GM19043 (cell line): ENCODE measurements at regions not wholly inside any gene's neighbourhood (a gene's known extent, or its start where the extent isn't known, plus 50 kb on each side); places are given as distances from the start of the nearest gene placed in this dataset.
A peak's percentile ranks its signal among the peaks of the same experiment; 100 is the strongest.

ENCODE experiments used
- ATAC-seq: cut with Tn5 transposase; IDR thresholded peaks from one replicate; pipeline ENCODE4 v1.9.1; 2021; ENCODE audit warnings: low read depth; ENCODE audit not compliant: unreplicated experiment

DNA sequence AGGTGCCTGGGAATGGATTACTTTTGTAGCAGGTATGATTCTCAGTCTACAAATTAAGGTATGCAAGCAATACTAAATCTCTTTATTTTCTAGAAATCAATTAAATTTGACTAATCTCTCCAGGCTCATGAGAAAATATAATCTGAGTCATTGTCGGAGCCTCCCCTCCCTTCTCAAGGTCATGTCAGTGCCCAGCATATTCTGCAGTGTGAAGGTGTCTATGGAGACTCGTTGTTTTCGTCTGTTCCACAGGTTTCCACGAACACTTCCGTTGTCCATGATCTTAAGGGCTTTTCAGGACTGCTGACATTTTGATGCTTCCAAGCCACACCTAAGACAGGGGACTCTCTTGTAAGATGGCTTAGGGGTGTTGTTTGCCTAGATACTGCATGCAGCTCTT, 56.6 kb upstream of the SCOC start:
- no peak for ATAC-seq

DNA sequence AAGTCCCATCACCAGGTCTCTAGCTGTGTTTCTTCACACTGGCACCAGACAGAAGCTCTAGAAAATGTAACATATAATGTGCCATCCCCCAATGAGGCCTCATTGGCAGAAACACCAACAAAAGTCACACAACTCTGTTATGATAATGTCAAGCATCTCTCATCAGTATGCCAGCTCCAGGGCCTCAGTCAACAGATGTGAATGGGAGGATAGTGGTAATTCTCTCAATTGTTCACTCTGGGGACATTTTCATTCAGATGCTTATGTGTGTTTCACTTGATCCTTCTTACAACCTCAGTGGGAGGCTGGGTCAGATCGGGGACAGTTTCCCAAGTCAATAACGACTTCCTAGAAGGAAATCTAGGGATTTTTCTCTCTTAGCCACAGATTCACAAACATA, 57.5 kb upstream of the SCOC start:
- no peak for ATAC-seq

DNA sequence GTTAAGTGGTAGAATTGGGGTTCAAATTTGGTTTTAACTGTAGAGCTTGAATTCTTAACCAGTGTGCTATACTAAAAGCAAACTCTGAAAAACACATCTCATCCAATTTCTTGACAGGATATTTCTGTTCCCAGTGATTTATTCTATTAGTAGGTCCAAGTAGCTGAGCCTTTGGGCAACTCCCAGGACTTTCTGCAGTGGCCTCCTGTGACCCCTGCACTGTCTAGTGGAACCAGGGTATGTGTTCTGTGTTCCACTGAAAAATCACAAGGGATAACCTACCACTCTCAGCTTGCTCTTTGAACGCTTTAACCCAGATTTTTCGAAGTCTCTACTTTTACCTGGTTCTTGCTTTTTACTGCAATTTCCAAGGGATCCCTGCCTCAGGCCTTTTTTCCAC, 58.0 kb upstream of the SCOC start:
- no peak for ATAC-seq

DNA sequence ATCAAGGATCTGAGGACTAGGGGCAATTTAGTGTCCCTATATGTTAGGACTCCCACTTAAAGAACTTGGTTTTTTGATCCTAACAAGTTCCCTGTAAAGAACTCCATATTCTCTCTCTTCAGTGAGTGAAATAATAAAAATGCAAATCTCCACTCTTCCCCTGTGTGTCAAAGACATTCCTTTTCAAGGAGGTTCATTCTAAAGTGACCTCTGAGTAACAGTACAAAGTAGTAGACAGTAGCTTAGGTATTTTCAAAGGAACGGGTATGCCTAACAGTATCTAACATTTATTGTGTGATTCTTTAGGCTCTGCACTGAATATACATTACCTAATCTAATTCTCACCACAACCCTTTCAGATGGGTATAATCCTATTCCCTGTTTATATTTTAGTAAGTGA, 58.4 kb upstream of the SCOC start:
- ATAC-seq, result no peak

DNA sequence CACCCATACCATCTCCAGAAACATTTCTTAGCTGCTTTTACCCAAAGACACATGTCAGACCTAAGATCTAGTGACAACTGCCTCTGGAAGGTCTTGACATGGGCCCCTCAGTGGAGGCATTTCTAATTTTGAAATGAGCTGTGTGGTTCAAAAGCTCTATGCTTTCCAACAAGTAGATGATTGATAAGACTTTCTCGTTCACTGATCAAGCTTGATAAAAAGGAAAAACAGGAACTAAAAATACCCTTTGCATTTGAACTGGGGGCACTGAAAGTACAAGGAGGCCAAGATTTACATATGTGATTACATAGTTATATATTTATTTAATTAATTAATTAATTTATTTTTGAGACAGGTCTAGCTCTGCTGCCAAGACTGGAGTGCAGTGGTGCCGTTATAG, 61.3 kb upstream of the SCOC start:
- ATAC-seq, result peak; percentile 63

DNA sequence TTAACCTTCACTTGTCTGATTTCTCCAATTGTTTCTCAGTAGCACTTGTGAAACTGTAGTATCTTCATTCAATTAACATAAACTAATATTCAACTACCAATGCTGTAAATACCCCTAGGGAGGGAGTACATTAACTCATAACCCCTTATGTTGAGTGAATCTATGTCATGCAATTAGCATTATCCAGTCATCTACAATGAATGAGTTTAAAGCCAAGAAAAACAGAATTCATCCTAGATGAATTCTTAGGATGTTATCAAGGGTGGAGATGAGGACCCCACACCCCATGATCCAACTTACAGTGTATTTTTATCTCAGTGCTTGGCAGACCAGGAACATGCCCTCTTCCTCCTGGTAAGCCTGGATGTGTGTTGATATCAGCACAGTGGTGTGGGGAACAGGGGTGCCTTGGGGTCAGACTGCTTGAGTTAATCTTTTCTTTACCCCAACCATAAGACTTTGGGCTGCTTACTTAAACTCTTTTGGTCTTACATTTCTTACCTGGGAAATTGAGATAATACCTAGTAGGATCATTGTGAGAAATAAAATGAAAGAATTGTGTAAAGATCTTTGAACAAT, 62.1 kb upstream of the SCOC start:
- no peak for ATAC-seq

DNA sequence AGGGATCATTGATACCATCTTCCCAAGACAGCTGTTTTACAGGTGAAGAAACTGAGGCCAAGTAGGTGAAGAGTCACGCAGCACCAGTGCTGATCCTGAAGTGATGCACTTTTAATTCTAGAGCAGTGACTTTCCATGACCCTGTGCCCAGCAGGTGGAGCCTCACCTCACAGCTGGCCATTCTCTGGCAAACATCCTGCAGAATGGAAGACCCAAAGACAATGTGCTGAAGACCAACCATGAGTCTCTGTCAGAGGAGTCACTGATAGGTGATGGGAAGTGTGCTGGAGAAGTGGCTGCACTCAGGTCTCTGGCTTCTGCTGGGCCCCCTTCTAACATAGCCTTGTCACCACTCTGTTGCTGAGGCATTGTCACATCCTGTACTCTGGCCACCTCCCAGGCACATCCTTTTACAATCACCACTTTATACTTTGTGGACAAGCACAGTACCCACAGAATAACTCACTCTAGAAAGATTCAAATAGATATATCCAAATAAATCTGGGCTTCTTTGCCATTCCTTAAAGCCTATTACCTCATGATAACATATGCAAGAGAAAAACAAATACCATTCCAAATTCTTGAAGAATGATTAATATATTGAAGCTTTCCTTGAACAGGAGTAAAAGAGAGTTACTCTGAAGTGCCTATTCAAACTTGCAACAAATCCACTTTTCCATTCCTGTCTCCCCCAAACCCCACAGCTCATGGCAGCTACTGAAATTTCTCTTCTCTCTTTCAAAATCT, 64.1 kb upstream of the SCOC start:
- ATAC-seq, result no peak

DNA sequence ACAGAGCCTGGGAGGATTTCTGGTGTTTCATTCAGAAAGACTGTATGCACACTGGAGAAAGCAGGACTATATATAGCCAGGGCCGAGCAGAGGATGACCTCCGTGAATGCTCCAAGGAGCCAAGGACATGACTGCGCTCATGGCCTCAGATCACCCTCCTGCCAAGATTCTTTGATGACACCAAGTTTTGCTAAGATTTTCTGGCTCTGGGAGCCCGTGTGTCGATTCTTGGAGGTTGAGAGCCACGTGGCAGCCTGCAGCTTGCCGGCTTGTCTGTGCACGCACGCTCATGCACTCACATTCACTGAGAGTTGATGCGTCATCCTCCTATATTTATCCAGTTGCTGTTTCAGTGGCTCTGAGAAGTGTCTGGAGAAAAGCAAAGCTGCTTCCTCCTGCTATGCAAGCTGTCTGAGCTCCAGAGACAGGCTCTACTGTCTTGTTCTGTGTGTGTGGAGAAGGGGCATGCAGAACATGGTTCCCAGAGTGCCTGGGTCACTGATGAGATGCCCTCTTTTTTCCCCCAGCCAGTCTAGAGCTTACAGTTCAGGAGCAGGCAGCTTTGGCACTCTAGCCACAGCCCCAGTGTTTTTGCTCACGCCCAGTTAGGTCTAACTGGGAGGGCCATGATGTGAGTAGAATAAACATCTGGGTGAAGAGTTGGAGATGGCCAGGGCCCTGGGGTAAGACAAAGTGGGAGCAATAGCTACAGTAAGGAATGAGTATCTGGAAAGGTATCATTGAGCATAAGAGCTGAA, 64.9 kb upstream of the SCOC start:
- ATAC-seq, result no peak

DNA sequence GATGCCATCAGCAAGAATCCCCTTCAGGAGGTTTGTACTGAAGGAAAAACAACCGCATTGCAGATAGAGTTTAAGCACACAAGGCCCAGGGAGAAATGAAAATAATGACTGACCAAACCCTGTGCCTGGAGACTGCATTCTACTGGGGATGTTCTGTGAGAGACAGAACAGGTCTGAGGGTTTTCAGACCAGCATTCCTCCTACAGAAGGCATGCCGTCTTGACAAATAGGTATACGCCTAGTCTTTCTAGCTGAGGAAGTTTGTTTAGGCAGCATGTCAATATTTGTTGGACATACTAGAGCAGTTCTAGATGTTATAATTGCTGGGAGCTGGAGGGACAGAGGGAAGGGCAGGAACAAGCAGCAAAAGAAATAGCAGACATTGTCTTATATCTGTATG, 68.4 kb upstream of the SCOC start:
- ATAC-seq, result no peak

DNA sequence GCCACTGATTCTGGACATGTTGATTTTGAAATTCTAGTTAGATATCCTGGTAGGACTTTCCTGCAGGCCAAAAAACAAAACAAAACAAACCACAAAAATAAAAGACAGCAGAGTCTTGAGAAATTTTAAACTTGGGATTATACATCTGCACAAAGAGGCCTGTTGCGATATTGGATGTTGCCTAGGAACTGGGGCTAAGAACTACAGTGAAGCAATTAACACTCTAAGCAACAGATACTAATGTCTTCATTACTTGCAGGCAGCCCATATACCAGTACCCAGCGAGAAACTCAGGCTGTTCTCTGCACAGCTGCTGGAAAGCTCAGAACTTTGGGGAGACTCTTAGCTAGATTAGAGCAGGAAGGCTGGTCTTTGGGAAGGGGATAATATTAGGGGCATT, 69.1 kb upstream of the SCOC start:
- no peak for ATAC-seq

DNA sequence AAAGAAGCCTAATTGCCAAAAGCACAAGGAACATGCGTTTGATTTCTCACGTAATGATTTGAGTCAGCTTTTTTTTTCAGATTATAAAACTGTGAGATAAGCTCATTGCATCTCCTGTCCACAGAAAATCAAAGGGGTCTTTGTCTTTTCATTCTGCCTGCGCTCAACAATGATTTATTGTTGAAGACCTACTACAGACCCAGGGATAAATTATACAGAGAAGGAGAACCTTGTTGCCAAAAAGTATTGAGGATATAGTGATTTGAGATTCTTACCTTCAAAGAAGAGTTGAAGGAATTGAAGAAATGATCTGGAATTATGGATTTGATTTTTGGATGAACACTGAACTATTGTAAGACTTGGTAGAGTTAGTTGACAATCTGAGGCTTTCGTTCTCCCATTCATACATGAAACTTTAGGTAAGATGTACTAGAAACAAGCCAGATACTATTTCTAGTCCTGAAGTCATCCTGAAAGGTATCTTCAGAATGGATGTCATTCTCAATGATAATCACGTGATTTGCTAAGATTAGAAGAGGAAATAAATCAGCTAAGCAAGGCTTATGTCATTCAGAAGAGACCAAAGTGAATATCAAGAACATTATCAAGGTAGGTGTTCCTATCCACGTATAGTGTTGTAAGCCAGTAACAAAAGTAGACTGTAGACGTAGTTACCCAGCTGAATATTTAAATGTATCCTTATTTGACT, 71.1 kb upstream of the SCOC start:
- no peak for ATAC-seq

DNA sequence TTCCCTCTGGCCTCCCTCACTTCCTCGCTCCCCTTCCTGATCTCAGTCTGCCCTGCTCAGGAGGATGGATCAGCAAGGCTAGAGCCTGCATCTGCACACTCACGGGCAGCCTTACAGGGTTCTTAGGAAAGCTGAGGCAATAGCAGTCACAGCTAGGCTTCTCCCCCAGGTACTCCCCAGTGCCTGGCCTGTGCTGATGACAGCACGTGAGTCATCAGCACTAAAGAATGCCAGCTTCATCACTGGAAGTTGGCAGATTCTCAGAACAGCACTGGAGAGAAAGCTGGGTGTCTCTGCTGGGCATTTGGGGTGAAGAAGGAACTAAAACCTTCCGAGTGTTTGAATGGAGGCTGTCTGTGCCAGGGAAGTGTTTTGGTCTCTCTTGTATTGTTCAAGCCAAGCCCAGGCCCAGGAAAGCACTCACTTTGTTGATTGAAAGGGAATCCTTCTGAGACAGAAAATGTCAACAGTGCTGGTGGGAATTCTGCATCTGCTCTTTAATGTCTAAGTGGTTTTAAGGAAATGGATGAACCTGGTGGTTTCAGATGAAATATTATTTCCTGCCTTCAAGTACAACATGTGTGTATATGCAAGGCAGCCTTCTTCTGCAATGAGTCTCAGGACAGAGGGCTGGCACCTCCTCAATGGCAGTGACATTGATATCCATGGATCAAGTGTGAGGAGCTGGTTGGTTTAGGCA, 73.0 kb upstream of the SCOC start:
- no peak for ATAC-seq

DNA sequence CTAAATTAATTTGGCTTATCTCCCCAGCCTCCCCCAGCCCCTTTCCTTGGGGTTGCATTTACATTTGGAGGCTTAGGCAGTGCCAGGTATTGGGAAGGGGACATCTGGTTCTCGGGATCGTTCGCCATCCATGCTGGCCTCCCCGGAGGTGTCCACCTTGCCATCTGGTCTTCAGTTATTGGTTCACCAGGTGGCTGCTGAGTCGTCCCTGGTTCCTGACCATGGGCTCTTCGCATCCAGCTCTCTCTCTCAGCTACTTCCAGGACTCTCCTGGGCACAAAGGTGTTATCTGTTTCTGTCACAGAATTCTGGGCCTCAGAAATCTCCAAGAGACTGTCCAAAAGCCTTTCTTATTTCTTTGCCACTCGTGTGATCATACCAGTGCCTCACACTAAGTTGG, 75.4 kb upstream of the SCOC start:
- ATAC-seq, result no peak

DNA sequence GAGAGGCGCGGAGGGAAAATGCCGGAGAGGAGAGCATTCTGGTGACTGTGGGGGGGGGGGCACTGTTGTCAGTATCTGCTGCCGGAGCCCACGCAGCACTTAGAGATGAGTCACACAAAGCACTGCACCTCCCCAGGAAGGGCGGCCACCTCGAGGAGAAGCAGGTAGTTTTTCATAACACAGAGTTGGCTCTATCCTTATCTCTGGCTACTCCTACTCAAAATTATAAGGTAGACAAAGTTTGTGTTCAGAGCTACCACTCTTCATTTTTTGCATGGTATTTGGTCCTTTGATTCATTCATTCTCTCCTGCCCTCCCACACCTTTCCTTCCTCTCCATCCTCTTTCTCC, 76.2 kb upstream of the SCOC start:
- ATAC-seq, result no peak

DNA sequence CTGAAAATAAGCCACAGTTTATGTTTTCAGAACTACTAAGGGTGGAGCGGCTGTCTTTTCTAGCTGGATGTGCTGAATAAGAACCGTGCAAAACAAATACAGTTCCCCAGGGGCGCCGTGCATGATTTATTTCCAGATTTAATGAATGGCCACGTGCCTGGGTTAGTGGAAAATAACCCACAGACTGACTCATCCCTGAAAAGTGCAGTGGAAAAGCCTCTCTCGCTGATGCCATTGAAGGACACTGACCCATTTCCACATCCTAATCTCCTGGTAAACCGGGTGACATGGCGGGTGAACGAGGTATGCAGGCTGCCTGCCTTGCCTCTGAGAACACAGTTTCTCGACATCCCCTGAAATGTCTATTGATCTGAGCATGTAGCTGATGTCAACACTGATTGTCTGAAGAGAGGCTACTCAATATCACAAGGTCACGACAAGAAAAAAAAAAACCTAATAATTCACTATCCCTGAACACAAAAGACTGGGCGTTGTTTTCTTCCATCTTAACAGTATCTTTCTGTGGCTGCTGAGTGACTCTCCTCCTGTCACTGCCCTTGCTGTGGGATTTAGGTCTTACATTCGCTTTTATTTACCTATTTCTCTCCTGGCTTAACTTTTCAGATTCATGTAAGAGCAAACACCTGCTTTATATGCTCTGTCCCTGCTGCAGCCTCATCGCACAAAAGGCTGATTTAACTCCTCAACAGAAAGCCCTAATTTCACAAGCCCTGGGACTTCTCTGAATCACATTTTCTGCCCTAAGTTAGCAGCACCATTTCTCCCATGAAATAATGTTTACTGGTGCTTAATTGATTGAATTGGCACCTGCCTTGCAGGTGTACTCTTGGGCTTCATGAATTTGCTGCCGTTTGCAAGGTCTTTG, 76.9 kb upstream of the SCOC start:
- no peak for ATAC-seq

DNA sequence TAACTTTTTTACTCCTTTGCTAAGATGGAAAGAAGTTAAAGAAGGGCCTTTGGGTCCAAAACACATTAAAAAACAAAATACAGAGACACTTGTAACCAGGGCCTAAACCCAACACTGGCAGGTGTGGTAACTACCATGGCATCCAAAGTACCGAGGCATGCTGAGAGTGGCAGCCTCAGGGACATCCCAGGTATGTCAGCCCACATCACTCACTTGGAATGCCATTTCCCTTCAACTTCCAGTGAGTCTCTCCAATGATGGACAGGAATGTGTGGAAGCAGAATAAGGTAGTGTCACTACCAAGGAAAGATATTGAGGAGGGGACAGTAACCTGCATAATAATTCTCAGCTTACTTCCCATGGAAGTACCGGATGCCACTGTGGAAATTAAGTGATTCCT, 79.5 kb upstream of the SCOC start:
- ATAC-seq, result no peak

DNA sequence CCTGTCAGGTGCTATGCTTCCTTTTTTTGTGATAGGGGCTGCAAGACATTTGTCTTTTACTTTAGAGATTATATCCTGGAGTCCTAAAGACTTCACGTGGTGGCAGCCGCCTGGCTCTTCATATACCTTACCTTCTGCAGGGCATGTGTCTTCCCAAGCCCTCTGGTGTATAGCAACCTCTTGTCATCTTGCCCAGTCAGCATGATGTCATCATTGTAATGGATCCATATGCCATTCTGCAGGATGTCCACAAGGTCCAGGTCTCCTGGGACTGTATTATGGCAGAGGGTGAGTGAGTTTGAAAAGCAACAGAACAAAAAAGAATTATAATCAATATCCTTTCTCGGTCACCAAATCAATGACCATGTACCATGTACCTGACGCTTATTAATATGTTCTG, 82.2 kb upstream of the SCOC start:
- no peak for ATAC-seq

DNA sequence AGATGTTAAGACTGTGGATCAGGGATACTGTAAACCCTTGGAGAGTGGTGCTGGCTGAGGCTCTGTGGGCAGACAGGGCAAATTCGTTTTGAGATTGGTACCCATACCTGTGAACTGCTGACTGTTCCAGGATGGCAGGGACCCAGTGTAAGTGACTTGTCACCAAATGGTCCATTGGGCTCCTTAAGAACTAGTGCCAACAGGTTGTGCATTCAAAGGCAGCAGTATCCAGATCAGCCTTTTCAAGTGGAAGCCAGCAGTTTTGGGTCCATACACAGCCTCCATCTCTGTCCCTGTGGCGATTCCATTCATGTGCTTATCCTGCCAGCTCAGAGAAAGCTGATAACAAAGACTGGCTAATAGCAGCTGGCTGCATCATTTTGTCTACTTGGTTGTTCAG, 84.0 kb upstream of the SCOC start:
- ATAC-seq, result no peak

DNA sequence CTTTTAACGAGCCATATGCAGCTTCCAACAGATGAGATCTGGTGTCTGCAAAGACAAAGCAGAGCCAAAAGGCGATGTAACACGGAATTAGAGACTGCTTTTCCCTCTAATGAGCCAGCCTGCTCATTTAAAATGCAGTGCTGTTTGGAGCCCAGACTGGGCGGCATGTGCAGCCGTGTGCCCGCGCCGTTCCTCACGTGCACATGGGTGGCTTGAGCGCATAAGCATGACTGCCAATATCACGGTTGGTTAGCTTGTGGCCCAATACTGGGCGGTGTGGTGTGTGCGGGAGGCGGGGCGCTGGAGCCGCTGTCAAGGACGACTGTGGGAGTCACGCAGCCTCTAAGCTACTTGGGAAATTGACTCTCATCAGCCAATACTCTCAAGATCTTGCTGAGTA, 87.0 kb upstream of the SCOC start:
- ATAC-seq, result no peak

DNA sequence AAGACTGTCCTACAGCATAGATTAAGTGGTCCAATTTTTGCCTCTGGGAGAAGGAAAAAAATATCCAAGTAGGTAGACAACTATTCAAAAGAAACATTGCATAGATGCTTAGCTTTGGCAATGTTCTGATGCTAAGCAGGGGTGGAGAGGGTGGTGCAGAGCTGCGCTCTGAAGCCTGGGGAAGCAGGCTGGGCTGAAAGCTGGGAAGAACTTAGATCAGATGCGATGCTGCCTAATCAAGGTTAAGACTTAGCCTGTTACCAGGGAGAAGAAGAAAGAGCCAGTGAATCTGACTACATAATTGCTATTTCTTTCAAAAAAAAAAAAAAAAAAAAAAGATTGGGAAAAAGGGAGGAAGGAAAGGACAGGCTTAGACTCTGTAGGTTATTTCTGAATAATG, 89.0 kb upstream of the SCOC start:
- no peak for ATAC-seq
